ENCODE measurements at regions not wholly inside any gene's neighbourhood (a gene's known extent, or its start where the extent isn't known, plus 50 kb on each side); places are given as distances from the start of the nearest gene placed in this dataset.

DNA sequence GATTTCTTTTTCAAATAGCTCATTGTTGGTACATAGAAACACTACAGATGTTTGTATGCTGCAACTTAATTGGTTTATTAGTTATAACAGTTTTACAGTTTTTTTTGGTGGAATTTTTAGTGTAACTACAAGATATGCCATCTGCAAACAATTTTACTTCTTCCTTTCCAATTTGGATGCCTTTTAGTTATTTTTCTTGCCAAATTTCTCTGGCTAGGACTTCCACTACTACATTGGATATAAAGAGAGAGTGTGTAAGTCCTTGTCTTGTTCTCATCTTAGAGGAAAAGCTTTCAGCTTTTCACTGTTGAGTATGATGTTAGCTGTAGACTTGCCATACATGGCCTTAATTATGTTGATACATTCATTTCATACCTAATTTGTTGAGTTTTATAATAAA lies 143.6 kb upstream of the EOMES start:
- no peak for DNase-seq

DNA sequence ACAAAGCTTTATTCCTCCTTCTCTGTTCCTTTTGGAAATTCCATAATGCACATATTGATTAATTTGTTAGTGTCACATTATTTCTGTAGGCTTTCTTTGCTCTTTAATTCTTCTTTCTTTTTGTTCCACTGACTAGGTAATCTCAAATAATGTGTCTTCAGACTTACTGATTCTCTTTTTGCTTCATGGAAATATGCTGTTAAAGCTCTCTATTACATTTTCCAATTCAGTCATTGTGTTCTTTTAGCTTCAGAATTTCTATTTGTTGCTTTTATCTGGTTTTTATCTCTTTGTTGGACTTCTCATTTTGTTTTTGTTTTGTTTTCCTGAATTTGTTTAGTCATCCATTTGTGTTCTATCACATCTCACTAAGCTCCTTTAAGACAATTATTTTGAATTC lies 147.0 kb upstream of the EOMES start:
- no peak for DNase-seq

DNA sequence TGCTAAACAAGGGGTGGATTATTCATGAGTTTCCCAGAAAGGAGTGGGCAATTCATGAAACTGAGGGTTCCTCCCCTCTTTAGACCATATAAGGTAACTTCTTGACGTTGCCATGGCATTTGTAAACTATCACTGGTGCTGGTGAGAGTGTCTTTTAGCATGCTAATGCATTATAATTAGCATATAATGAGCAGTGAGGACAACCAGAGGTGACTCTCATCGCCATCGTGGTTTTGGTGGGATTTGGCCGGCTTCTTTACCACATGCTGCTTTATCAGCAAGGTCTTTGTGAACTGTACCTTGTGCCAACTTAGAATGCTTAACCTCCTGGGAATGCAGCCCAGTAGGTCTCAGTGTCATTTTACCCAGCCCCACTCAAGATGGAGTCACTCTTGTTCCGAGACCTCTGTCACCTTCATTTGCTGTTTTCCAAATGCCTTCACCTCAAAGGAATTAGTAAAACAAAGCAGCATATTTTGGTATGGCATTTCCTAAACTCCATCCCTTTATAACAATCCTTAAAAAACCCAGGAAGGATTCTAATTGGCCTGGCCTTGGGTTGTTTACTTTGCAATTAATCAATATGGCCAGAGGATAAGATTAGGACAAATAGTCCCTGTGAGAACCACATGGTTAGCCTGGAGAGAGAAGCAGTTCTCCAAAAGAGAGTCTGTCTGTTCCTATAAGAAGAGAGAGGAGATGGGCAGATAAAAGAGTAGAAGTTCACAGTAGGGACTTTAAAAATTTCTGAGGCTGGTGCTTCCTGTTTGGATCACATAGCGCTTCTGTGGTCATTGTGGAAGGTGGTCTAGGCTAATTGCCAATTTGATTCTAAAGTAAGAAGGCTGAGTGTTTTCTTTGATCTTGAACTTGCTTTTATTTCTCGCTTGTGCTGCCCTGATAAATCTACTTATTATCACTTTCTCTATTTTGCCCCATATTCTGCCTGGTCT lies 155.2 kb upstream of the EOMES start:
- no peak for DNase-seq

DNA sequence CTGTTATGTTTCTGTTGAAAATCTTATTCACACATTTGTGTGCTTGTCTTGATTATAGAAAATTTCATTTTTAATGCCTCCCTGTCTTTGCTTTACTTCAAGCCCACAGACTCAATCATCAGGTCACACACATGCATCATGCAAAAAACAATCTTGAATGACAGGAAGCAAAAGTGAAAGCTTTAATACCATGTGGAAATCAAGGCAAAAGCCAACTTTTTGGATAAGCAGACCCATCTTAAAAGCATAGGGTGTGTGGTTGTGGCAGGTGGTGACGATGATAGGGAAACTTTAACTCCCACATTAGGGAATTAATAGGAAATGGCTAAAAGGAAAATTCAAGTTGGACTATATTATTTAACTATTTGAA lies 155.9 kb upstream of the EOMES start:
- no peak for DNase-seq

DNA sequence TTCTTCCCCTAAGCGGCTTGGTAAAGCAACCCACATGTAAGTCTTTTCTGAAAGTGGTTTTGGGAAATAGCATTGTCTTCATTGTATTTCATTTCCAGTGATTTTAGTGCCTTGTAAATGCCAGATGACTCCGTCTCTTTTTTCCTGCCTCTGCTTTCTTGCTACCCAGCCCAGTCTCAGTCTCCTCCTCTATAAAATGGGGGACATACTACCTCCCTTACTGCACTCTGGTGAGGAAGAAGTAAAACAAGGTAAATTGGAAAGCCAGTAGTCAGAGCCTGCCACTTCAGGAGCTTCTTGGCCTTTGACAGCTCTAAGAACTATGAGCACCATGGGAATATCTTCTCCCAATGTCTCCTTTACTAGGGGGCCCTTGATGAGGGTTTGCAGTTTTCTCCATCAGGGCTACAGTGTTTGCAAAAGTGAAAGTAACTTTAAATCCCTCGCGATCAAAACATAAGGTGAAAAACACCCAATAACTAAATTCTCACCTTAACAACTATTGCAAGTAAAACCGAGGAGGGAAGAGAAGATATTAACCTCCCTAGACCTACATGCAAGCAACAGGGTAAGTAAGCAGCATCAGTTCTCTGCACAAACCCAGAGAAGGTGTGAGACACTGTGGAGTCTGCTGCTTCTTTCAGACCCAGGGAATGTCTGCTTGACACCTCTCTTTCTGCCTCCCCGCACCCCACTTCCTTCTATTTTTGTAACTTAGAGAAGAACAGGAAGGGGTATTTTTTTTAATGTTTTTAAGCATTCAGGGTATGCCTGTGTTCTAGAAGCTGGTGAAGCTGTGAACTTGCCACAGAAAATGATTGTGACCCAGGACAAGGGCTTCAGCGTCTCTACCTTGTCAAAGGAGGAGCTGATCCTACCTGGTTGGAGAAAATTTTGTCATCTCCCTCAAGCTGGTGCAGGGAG lies 159.1 kb upstream of the EOMES start:
- peak; percentile 67 for DNase-seq

DNA sequence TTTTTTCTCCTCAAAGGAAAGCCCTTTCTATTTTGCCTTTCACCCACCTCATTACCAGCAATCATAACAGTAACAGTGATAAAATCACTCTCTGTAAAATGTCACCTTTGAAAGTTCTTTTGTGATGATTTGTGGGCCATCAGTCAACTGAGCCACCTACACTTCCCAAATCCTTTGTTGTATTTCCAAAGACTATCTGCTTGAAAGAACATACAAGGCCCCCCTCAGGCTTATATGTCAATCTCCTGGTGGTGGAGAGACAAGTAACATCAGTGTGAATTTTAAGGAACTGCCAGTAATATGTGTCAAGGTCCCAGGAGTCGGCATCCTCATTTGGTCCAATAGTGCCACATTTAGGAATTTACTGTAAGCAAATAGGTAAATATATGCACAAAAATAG lies 161.1 kb upstream of the EOMES start:
- DNase-seq: no peak

DNA sequence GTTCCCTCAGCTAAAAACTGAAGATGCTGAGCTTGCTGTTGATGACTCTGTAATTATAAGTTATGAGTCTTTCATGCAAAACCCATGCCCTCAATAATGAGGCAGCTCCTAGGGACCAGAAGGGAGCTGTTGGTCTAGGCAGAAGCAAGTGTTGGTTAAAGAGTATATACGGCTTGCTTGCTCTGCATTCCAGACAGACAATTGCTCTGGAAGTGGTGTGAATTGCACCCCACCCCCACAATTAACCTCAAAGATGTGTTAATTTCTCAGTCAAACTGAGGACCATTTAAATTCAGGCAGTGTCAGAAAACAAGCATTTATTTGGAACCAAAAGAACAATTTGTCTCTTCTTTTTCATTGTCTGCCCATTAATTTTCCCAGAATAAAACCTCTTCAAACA lies 163.5 kb upstream of the EOMES start:
- DNase-seq: no peak

DNA sequence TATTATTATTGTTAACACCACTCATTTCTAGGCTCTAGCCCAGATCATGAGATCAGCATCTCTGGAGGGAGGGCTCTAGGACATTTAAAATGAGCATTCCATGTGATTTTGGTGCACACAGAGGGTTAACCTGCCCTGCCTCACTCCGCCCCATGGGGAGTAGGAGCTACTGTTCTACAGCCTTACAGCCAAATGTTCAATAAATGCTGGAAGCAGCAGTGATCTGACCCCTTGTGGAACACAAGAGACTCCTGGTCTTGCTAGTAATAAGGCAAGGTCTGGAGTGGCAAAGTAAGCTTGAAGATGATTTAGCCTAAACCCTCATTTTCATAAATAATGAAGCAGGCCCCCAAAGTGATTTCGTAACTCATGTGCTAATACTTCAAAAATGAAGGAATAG lies 166.4 kb upstream of the EOMES start:
- DNase-seq: no peak

DNA sequence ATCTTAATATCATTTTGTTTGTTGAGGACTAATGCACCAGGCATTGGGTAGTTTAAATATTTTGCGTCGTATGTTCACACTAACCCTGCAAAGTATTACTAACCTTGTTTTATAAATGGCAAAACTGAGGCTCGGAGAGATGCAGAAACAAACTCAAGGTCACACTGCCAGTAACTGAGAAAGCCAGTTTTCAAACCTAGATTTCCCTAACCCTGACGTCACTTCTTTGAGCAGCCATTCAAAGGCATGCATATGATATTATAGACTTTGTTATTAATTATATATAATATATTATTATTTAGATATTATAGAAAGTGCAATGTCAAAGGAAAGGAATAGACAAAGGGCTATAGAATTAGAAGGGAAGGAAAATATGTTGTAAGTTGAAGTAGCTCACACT lies 167.6 kb upstream of the EOMES start:
- no peak for DNase-seq

DNA sequence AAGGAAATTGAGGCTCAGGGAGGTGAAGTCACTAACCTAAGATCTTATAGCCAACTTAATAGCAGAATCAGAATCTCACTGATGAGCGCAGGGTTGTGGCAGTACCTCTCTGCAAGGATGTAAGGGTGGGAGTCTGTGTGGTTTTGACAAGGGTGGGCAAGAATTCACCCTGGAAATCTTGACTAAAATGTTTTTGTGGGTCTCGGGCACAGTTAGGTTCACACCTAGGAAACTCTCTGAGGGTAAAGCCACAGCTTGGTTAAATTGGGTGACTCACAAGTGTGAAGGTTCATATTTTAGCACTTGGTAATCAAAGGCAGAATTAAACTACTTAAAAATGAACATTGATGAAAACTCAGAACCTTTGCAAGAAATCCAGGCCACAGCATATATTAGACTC lies 178.2 kb upstream of the EOMES start:
- no peak for DNase-seq

DNA sequence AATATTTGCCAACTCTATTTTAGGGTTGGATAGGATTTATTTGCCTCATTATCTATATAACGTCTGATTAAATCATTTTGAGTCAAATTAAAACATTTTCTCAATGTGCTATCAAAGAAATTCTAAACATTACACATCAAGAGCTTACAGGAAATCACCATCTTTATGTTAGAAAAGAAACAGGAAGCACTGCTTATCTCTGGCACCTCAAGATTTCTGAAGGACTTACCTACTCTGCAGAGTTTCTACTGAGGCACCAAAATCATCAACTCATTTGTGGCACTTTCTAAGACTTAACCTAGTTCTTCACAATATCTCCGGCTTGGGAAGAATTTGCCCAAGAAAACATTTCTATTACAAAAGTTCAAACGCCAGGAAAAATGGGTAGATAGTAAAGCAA lies 181.3 kb upstream of the EOMES start:
- no peak for DNase-seq

DNA sequence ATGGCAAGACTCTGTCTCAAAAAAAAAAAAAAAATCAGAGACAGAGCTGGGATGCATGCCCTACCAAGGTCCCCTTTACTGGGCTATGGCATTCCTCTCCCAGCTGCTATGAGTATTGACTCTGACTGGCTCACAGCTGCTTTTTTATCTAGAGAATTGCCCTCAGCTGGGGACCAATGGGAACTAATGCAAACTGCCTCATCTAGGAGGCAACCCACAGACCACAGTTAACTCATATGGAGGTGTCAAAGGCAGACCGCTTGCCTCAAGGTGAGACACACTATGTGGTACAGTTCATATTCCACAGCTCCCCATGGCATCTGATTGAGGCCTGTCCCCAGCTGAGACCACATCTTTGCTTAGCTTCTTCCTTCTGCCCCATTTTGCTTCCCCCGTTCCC lies 183.5 kb upstream of the EOMES start:
- DNase-seq: no peak

DNA sequence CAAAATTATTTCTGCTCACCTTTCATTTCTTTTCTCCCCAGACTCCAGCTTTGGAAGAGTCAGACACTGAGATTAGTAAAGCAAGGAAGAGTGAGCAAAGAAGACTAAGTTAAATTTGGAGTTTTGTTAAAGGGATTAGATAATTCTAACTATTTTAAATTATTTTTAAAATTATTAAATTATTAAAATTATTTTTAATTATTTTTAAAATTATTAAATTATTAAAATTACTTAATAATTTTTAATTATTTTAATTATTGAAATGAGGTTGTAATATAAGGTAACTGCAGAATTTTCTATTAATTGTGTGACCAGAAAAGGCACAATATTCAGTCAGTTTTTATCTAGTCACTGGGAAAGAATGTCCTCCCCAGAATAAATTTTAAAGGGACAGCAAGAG lies 185.0 kb upstream of the EOMES start:
- no peak for DNase-seq

DNA sequence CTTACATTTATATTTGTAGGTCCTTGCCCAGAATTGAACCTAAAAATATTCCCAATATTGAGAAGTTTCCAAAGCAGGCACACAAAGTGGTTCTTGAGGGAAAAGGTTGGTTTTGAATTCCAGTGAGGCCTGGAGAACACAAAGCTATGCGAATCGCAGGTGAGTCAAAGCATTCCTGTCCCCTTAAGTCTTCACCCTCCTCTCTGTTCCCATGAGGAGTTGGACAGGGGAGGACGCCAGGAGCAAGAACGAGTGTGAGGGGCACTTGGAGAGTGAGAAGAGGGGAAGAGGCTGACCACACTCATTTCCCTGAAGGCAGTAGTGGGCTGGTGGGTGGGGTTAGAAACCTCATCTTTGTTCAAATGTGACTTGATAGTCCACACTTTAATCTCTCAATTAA lies 185.8 kb upstream of the EOMES start:
- no peak for DNase-seq

DNA sequence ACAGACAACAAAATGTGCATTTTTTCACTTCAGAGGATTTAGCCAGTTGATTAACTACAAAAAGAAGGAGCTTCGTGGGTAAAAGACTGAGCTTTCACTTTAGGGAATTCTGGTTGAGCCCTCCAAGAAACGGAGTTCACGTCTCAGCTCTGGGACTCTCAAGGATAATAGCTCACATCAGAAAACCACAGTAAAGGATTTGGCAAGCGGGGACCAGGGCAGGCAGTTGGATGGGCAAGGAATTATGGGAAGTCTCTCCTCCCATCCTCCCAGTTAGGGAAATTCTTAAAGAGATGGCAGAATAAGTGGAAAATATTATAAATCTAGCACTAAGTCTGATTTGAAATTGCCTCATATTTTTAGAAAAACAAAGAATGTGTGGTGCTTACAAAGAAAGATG lies 188.3 kb upstream of the EOMES start:
- no peak for DNase-seq

DNA sequence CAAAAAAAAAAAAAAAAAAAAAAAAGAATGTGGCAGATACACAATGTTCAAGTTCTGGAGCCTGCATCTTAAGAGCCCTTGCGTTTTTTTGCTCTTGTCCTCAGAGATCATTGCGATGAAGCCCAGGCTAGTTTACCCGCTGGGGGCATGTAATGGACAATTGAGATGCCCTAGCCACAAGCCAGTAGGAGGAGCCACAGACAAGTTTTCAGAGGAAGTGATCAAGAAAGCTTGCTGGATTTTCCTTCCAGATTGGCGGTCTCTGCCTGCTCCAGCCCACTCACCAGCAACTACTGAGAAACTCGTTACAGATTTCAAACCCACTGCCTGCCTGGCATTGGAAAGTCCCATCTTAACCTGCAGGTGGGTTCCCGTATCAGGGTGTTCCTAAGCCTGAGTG lies 192.1 kb upstream of the EOMES start:
- no peak for DNase-seq

DNA sequence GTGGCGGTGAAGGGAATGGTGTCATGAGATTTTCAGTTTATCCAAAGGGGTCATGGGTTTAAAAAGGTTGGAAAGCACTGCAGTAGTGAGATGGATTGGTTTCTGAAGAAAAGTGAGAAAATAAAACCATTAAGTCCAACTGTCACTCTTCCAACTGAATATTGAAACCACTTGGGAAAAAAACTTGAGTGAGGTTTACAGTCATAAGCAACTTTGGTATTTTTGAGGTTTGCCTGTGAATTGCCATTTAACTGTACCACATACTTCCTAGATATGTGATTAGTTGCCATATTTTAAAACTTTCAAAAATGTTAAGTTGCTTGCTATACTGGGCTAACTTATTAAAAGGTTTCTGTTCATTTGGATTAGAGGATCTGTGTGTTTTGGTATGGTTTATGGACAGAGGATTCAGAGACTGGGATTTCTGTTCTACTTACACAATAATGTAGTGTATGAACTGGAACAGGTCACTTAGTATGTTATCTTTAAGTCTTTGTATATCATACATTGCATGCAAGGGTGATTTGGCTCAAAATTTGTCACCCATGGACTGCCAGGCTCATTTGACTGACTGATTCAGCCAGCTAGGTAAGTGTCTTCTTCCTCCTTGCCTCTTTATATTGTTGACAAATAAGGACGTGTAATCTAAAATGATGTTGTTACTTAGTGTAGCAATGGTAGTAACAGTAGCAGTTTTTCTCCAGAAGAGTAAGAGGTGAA lies 201.4 kb upstream of the EOMES start:
- no peak for DNase-seq

DNA sequence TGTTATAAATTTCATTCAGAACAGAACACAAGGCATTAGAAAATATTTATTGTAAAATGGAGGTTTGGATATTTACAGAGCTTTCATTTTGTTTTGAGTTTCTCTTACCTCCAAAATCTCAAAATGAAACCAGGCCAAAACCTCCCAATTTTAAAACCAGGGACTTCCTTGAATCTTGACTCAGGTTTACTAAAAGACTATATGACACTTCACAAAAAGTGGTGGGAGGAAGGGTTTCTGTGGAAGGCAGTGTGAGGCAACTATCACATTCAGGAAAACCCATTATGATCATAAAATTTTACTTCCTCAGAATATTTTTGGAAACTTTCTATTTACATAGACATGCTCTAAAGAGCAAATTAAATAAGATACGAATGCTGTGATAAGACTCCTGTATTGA lies 205.8 kb upstream of the EOMES start:
- DNase-seq: no peak

DNA sequence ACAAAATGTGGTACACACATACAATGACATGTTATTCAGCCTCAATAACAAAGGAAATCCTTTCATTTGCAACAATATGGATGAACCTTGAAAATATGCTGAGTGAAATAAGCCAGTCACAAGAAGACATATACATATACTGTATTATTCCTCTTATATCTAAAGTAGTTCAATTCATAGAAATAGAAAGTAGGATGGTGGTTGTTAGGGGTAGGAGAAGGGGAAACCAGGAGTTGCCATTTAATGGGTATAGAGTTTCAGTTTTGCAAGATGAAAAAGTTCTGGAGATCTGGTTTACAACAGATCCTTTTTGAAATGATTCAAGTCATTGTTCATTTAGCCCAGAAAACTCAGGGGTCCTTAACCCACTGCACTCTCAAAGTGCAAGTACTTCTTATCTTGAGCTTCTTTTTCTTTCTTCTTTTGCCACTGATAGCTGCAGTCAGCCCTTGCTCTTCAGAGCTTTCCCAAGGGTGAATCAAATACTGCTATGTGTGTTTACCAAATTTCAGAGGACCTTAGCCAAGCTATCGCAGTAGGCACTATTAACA lies 208.0 kb upstream of the EOMES start:
- DNase-seq: no peak

DNA sequence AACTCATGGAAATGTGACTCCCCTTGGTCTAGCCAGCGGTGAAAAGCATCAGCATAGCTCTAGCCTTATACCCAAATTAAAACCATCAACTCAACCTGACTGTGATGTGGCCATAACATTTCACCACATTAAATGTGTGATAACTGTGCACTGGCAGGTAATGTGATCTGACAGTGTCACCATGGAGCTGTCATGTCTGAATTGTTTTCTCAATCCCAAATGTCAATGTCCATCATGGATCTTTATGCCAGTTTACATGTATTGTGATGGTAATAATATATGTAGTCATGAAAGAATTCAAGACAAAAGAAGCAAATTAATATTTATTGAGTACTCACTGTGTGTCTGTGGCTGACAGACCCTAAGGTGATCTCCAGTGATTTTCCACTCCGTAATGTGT lies 213.4 kb upstream of the EOMES start:
- no peak for DNase-seq

DNA sequence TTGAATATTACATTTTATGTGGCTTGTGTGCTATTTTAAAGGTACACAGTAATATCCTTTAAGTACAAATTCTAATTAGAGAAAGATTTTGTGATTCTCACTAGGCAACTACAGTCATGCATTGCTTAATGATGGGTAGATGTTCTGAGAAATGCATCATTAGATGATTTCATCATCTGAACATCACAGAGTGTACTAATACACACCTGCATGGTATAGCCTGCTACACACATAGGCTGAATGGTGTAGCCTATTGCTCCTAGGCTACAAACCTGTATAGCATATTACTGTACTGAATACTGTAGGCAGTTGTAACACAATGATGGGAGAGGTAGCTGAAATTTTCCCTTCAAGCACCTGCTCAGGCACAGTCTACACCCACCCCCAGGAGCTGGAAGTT lies 217.4 kb upstream of the EOMES start:
- DNase-seq: no peak

DNA sequence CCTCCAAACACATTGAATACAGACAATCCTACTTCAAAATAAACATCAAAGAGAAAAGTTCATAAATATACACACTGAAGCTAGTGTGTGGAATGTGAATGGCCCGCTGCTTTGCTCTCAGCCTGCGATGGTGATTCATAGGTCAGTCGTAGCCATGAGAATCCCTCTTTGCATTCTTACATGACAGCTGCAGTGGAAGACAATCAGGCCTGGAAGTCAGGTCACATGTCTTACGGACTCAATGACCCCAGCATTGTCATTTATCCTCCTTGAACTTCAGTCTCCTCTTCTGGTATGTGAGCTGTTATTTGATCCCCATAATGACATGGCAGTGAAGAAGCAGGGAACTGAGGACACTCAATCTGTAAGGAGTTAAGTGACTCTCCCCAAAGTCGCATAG lies 217.8 kb upstream of the EOMES start:
- DNase-seq: no peak

DNA sequence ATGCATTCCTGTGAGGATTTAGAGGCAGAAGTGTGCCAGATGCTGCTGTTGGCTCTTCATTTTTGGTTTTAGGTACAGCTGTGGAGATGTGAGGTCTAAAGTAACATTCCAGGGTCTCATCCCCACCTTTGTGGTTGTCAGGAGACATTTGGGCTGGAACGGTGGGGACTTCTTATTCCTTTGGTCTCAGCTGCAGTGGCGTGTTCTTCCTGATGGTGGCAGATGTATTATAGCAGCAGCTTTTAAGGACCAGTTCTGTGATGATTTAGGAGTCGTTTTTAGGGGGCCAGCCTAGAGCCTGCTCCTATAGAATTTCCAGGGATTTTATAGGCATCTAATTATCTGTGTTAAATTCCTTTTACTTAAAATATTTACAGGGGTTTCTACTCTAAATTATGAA lies 221.0 kb upstream of the EOMES start:
- no peak for DNase-seq

Data from activated effector memory CD4-positive, alpha-beta T cell treated with anti-CD3 and anti-CD28 coated beads, Interleukin-2, amount 50 U/mL, for 16 hours (primary cell).